HTR-8/SVneo (cell line): ENCODE measurements at regions not wholly inside any gene's neighbourhood (a gene's known extent, or its start where the extent isn't known, plus 50 kb on each side); places are given as distances from the start of the nearest gene placed in this dataset.

Source experiments
- DNase-seq: peaks from one replicate; pipeline ENCODE4 v3.0.0; 2011; ENCODE audit warnings: low spot score, mixed read lengths; ENCODE audit not compliant: insufficient read length
- FAIRE-seq: peaks from 2 replicates; lab custom pipeline; 2011; peaks lifted over from hg19 to GRCh38; lab: Jason Lieb, UNC

DNA sequence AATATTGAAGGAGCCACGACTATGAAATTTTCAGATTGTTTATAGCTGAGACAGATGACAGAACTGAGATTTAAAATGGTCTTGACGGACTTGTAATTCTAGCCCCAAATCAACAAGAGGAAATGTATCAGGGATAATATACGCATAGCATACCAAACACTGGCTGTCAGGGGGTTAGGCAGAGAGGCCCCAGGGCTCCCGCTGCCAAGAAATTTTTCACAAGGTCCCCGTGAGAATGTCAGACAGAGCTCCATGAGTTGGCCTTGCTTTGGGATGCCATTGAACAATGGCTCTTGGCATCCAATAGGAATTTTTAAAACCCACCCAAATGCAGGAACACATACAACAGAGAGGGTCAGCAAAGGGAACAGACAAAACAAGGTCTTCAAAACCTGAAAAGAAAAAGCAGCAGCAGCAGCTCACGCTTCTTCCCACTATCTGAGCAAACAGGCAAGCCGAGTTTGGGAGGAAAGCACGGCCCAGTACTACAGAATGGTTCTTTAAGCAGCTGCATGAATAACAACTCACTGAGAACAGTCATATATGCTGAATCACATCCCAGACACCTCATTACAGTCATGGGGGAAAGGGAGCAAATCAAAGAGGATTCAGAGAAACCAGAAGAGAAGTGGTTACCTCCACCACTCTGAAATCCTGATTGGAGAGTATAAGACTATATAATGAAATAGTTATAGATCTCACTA is 445.6 kb downstream of the RND3 start:
- DNase-seq (no peak), FAIRE-seq (no peak)

DNA sequence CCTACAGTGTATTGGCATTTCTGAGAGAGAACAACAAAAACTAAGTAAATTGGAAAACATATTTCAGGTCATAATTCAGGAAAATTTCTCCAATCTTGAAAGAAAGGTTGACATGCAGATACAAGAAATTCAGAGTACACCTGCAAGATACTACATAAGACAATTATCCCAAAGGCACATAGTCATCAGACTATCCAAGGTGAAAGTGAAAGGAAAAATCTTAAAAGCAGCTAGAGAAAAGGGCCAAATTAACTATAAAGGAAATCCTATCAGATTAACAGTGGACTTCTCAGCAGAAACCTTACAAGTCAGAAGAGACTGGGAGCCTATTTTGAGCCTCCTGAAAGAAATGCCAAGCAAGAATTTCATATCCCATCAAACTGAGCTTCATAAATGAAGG is 449.0 kb upstream of the MMADHC start:
- FAIRE-seq (no peak), DNase-seq (no peak)

DNA sequence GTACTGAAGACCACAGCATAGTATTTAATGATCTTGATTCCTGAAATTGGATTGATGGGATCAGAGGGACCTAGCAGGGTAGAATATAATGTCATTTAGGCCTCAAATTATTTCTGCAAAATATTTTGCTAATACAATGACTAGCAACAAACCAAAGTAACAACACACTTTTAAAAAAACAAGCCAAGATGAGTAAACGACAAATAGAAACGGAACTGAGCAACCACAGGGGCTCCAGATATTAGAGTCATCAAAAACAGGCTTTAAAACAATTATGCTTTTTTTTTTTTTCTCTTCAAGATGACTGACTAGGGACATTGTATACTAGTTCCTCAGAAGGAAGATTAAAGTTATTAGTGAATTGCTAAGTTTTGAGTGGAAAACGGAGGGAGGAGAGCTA is 447.1 kb upstream of the MMADHC start:
- FAIRE-seq (no peak), DNase-seq (no peak)

DNA sequence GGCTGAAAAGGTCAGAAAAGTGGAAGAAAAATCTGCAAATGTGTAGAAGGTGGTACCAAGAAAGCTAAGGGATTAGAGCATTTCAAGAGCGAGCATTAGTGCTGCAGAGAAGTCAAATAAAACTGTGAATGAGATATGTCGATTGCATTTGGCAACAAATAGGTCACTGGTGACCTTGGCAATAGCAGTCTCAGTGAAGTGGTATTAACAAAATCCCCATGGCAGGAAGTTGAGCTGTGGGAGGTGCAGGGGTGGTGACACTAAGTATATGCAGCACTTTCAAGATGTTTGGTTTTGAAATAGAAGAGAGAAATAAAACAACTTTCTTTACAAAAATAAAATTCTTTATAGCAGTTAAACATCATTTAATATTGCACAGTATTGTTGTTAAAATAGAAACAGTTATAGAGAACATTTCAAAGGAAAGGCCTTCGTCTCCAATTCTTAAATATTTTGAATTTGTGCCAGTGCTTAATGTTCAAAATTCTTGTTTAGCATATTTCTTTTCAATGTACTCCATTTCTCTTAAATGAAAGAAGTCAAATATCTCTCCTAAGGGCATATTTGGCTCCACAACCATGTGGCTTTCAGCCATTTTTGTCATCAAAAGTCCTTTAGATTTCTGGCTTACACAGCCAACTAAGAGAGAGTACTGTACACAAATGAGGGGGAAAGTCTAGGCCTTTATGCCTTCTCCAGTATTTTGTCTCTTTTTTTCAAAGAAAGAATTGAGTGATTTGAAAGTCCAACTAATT is 443.0 kb upstream of the MMADHC start:
- FAIRE-seq: no peak
- DNase-seq: no peak

DNA sequence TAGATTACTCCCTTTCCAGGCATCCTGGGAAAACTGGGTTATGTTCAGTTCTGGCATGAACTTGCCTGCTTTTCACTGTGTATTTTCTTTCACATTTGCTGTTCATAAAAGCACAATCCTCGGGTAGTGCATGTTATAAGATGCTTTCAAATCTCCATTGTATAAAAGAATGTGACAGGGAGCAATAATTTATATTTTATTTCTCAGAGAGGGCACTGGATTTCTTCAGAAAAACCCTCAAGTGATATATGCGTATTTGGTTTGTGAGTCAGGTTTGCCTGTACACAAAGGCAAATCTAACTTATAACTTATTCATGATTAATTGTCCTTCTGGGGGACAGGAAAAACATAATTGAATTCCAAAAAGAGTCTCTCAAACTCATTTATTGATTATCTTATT is 440.7 kb upstream of the MMADHC start:
- DNase-seq (no peak), FAIRE-seq (no peak)

DNA sequence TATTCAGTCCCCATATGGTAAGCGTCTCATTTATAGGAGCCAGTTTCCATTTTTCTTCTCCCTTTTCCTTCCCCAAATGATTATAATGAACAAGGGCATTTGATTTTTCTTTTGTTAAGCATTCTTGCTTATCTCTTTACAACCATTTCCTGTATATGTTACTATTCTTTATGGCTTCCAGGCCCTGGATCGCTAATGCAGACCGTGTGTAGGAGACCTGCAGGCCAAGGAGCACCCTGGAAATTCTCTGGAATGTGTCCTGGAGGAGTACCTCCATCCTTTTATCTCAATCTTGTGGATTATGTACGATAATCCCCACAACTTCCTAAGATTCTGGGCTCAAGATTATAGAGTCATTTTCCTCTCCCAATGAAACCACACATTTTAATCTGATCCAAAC is 439.6 kb upstream of the MMADHC start:
- DNase-seq (no peak), FAIRE-seq (no peak)

DNA sequence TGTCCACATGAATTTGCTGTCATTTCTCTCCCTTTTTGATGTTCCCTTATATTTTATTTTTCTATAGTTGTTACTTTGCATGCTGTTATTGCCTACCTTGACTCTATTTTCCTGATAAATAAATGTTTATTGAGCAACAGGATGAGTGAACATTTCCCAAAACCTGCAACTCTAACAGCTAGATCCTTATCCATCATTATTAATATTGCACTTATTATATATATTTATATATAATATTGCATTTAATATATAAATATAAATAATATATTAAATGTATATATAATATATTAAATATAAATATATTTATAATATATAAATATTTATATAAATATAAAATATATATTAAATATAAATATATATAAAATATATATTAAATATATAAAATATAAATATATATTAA is 436.1 kb upstream of the MMADHC start:
- DNase-seq: no peak
- FAIRE-seq: no peak

DNA sequence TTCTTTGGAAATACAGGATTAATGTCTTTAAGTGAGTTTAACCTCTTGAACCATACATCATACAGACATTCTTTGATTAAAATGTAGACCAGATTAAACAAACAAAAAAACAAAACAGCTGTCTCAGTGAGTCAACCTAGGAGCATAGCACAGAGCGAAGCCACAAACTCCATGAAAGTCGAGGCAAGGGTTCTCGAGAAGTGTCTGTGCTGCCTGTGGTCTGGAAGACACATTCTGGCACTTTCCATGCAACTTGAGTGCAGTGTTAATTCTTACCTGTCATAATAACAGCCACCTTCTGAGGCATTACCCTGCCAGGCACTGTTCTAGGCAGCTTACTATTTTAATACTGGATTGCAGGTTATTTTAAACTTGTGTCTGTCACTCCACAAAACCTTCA is 435.5 kb upstream of the MMADHC start:
- FAIRE-seq: no peak
- DNase-seq: no peak

DNA sequence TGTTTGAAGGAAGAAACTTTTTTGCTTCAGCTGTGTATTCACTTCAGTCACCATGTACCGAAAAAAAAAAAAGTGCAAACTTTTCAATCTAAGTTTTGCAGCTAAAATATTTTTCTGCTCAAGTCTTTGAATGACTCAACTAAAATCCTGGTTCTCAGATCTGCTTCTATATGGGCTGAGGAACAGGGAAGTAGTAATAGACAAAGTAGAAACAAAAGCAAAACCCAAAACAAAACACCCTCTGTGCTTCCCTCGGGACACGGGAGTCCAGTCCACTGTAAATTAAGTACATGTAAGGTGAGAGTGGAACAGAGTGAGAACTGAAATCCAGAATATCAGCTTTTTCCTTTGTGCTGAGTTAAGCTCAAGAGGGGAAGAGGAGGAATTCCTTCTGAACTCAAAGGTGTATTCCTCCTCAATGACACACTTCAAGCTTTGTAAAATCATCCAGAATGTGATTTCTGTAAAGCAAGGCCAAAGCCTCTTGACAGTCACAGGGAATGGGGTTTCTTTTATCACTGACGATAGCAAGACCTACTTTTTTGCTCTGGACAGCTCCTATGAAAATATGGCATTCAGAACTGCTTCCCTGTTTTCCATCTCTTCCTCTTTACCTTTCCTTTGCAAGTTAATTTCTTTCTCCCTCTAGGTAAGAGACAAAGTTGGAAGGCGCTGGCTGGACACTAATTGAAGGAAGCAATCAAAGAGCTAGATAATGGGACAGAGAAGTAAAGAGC is 433.5 kb upstream of the MMADHC start:
- FAIRE-seq (no peak), DNase-seq (no peak)

DNA sequence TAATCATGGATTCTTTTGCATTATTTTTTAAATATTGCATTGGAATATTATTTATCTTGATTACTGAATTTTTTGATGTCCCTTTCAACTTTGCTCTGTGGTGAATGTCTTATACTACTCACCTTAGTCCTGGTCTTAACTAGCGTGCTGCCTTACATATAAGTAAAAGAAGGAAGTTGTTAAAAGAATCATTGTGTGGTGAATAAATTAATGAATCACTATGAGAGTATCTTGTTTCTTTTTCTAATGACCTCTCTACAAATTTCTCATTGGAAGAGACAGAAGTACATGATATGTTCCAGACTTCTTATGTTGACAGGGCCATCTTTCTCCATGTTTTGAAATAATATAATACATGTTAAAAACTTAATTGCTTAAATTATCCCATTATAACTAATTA is 432.6 kb upstream of the MMADHC start:
- DNase-seq: no peak
- FAIRE-seq: no peak

DNA sequence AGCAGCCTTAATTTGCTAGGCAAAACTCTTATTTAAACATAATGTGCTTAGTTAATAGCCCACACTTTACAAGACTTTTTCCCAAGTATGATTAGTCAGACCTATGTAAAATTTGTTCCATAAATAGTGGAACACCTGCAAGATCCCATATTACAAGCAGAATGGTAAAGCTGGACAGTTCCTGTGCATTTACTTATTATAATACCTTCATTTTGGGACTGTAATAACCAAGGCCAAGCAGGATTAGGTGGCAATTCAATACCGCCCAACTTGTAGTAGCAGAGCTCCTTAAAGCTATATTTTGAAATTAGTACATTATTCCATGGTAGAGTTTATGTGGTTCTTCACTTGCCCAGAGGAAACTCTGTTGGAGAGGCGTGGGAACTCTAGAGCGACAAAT is 431.5 kb upstream of the MMADHC start:
- DNase-seq (no peak), FAIRE-seq (no peak)

DNA sequence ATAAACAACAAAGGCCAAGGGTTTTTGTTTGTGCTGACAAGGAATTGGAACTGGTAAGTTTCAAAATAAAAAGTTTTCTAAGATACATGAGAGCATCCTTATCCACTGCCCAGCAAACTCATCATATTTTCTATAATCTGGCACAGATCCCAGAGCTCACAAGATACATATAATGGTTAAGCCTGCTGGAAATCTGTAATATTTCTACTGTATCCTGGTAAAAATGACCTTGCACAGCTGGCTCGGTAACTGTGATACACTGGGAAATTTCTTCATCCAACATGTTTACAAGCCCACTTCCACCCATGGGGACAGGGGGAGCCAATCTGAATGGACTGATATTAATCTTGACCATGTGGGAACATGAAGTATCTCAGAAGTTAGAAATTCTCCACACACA is 425.4 kb upstream of the MMADHC start:
- DNase-seq: no peak
- FAIRE-seq: no peak

DNA sequence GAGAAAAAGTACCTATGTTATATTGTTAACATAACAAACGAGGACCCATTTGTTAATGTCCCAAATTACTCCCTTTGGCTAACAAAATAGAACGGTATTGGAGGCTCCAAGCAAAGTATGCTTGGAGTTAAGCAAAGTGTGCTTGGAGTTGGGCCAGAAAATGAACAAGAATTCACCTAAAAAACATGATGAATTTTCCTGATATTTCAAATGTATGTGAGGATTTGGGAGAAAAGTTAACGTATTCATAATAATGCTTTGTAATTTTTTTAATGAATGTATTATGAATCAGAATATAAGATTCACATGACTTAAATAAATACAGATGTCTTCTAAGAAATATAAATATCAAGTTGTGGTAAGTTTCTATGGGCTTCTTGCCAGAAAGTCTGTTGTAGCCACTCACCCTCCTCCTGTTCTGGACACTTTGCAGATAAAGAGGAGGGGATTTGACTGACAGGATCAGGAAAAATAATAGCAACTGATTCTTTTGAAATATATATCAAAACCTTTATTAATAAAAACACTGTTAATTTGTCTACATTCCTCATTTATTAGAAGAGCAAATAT is 423.7 kb upstream of the MMADHC start:
- no peak for DNase-seq
- FAIRE-seq: no peak

DNA sequence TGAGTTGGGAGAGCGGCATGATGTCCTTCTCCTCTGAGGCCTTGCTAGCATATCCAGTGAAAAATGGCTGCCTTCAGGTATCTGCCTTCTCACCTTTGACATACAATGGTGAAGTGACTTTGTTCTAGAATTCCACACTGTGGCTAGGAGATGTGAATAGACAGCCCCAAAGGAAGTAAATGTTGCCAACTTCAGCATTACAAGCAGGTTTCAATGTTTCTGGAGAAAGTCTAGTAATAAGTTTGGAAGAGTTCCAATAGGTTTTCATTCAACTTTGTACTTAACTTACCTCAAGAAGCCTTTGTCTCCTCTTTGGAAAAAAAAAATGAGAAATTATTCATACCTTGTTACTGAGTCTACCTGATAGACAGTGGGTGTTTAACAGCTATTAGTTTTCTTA is 421.3 kb upstream of the MMADHC start:
- DNase-seq (no peak), FAIRE-seq (no peak)

DNA sequence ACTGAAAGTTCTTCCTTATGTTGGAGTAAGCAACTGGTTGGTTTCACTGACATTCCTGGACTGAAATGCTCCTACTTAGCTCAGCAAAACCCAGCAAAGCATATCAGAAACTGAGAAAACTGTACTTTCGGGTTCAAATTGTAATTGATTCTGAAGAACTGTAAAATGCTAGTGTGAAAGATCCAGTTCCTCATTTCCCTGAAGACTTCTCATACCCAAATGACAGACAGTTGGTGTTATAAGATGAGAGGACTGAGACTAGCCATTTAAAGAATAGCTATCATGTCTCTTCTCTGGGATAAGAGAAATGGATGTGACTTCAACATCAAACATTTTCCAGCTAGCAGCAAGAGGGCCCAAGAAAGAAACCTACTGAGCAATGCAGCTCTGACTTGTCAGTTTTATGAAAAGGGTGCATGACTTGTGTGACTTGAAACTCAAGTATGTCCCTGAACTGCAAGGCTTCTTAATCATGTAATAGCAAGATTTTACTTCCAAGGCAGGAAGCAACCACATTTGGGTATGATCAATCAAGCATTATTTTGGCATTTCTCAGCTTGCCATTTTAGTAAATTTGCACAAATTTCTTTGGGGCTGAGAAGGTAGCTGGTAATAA is 420.3 kb upstream of the MMADHC start:
- FAIRE-seq (no peak), DNase-seq (no peak)

DNA sequence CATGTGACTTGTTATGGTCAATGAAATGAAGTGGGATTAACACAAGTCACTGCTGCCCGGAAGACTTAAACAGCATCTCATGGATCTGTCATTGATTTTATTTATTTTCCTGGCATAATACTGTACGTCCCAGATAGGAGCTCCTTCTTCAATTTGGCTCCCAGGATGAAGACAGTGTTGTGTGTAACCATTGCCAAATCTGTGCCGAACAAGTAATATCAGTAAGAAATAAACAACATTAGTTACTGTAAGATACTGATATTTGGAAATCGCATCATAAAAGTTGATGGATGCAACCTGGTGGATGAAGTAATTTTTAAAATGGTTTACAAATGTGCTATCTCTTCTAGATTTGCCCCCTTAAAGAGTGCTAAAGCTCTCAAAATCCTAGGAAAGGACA is 419.0 kb upstream of the MMADHC start:
- DNase-seq: no peak
- FAIRE-seq: no peak

DNA sequence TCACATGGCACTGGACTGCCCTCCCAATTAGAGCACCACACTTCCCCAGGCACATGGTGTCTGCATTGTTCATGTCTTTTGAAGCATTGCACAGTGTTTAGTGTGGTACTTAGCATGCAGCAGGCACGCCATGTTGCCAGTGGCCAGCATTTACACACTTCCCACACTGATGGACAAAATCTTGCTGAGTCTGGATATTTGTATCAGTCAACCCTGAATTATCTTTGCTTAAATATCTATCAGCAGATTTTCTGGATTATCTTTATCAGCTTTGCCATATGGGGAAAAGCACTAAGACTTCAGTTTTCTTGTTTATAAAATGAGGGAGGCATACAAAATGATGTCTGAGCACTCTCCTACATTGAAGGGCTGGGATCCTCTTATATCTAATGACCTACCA is 416.0 kb upstream of the MMADHC start:
- no peak for DNase-seq
- FAIRE-seq: no peak

DNA sequence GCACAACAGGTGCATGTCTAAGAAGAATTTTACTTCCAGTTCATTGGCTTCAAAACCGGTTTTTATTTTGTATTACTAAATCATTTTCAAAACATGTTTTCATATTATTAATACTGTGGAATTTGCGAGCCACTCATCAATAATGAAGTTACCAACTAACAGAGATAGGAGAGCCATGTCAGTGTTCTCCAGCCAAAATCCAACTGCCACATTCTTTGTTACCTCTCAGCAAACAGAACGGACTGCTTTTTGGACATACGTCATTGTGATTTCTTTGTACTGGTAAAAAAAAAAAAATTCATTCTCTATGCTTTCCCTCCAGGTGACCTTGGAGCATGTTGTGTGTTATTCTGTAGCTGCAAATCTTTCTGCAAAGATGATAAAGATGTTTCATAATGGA is 414.2 kb upstream of the MMADHC start:
- no peak for FAIRE-seq

DNA sequence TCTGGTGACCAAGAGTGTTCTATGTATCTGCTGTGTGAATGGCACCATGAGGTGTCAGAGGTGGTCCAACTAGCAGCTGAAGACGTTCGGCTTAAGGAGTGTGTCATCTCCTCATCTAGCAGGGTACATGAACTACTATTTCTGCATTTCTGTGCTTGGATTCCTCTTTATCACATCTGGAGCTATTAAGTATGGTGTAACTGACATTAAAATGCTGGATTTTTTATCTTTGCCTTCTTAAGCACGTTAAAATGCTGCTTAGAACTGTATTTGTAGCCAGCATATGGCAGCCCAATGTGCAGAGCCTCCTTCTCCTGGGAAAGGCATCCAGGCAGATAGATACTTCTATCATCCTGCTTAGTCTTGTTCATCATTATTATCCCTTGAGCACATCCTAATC is 409.3 kb upstream of the MMADHC start:
- FAIRE-seq: no peak
- no peak for DNase-seq

More for the DNA sequence above, 414.2 kb upstream of the MMADHC start:
- no peak for DNase-seq

DNA sequence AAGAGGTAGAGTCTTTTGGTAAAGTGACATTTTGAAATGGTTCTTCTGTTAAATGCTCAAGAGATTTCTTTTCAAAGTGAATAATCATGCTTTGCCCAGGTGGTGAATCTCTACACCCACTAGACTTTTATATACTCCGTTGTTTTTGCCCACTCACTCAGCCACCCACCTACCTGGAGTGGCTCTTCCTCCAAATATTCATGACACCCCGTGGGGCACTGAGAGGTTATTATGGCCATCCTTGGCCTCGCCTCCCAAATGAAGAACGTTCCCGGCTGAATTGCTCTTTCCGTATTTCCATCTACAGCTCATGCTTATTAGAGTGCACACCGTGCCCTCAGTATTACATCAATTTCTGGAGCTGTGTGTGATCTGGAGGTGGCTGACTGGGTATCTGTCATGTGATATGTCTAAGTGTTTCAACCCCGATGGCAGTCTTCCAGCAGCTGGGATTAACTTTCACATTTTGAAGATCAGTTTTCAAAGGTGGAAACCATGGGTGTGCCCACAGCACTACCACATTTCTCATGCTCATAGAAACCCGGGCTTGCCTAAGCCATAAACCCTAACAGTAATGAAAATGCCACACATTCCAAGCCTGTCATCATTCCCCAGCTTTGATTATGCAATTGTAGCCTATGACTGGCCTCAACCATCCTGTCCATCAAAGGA is 406.6 kb upstream of the MMADHC start:
- DNase-seq: peak; percentile 51
- FAIRE-seq: peak; percentile 80
